ENCODE measurements at regions not wholly inside any gene's neighbourhood (a gene's known extent, or its start where the extent isn't known, plus 50 kb on each side); places are given as distances from the start of the nearest gene placed in this dataset.

DNA sequence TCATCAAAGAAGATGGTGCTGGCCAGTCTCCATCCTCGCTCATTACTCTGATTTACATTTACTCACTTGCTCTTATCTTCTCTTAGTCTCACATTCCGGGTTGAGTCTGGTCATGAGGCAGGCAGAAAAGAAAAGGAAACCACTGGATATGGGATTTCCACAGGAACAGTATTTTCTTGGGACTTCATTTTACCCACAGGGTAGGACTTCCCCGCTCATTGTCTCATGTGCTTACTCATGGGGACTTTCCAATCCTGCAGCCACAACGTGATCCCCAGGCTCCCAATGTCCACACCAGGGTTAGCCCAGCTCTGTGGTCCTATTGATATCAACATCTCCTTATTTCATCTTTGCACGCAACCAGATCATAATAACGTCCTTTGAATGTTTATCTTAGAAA lies 373.8 kb downstream of the TMEM182 start:
- TF ChIP-seq, protein P1, sequence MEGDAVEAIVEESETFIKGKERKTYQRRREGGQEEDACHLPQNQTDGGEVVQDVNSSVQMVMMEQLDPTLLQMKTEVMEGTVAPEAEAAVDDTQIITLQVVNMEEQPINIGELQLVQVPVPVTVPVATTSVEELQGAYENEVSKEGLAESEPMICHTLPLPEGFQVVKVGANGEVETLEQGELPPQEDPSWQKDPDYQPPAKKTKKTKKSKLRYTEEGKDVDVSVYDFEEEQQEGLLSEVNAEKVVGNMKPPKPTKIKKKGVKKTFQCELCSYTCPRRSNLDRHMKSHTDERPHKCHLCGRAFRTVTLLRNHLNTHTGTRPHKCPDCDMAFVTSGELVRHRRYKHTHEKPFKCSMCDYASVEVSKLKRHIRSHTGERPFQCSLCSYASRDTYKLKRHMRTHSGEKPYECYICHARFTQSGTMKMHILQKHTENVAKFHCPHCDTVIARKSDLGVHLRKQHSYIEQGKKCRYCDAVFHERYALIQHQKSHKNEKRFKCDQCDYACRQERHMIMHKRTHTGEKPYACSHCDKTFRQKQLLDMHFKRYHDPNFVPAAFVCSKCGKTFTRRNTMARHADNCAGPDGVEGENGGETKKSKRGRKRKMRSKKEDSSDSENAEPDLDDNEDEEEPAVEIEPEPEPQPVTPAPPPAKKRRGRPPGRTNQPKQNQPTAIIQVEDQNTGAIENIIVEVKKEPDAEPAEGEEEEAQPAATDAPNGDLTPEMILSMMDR (IDR thresholded peaks at IDR 0.05): no peak
- no peak for TF ChIP-seq POLR2A (IDR thresholded peaks at IDR 0.05)

Data from adrenal gland (tissue), 5 donors.